Upper lobe of right lung (tissue), 1 donor: ENCODE measurements at regions not wholly inside any gene's neighbourhood (a gene's known extent, or its start where the extent isn't known, plus 50 kb on each side); places are given as distances from the start of the nearest gene placed in this dataset.
"Not testable (repeated sequence)": the region's sequence is repeated elsewhere in the genome, so short reads cannot be mapped to it uniquely, and the experiment has no call there.

Experiments used
- ATAC-seq: fragments of 200-7000 bp; cut with Tn5 transposase; one replicate; pipeline ENCODE4 v1.9.1; 2020; ENCODE audit warnings: mild to moderate bottlenecking, moderate library complexity
- DNase-seq: peaks from one replicate; pipeline ENCODE4 v3.0.0-alpha.2; 2020
- H3K27ac ChIP-seq: fragments of 200-600 bp; one replicate; pipeline ENCODE4 v1.8.0; 2022
- H3K27me3 ChIP-seq: fragments of 200-600 bp; one replicate; pipeline ENCODE4 v1.8.0; 2022; ENCODE audit warnings: mild to moderate bottlenecking
- H3K36me3 ChIP-seq: fragments of 200-600 bp; one replicate; pipeline ENCODE4 v1.8.0; 2022
- H3K4me1 ChIP-seq: fragments of 200-600 bp; one replicate; pipeline ENCODE4 v1.8.0; 2022
- H3K4me3 ChIP-seq: fragments of 200-600 bp; one replicate; pipeline ENCODE4 v1.8.0; 2022; ENCODE audit warnings: mild to moderate bottlenecking
- H3K9me3 ChIP-seq: fragments of 200-600 bp; one replicate; pipeline ENCODE4 v1.8.0; 2022
- CTCF ChIP-seq: fragments of 200-600 bp; IDR thresholded peaks from one replicate; pipeline ENCODE4 v1.8.0; 2022; ENCODE audit warnings: antibody characterized with exemption
- intact Hi-C: fragments of 100-400 bp; cut with DNase I; formaldehyde crosslinking; loops from one replicate; pipeline ENCODE4 v1.11.0; 2022
- donor health status: DM: no; HTN: yes; CAD: no; lungs with severe emphysema.

- TF ChIP-seq CTCF, result no peak
- H3K36me3 ChIP-seq, result no peaks in the 10 kb centered on the region
- ATAC-seq, result no peak
- no peaks in the 10 kb centered on the region for H3K4me1 ChIP-seq
- no peak overlapping the region for H3K4me3 ChIP-seq
- intact Hi-C loops, result no loop called here
- H3K27me3 ChIP-seq, result no peaks in the 10 kb centered on the region
- DNase-seq, result no peak
- no peaks in the 10 kb centered on the region for H3K9me3 ChIP-seq
- no peak overlapping the region for H3K27ac ChIP-seq
Observed at GRCh38 chrX:77200663-77201062, 246.5 kb upstream of the FGF16 start.

GRCh38 chrX:77223046-77223445 lies 224.1 kb upstream of the FGF16 start:
- ATAC-seq (no peak), DNase-seq (no peak)
- Histone ChIP-seq H3K9me3 (no peaks in the 10 kb centered on the region), H3K36me3 (no peaks in the 10 kb centered on the region), H3K27me3 (no peaks in the 10 kb centered on the region), H3K4me3 (no peak overlapping the region), H3K27ac (no peak overlapping the region), H3K4me1 (no peaks in the 10 kb centered on the region)
- intact Hi-C loops, result no loop called here
- no peak for TF ChIP-seq CTCF

- no peak for ATAC-seq
Observed at GRCh38 chrX:77264490-77264889, 182.7 kb upstream of the FGF16 start.

GRCh38 chrX:77275392-77275791 lies 171.8 kb upstream of the FGF16 start:
- no peak overlapping the region for H3K4me3 ChIP-seq
- intact Hi-C loops, result no loop called here
- no peaks in the 10 kb centered on the region for H3K36me3 ChIP-seq
- H3K9me3 ChIP-seq, result no peaks in the 10 kb centered on the region
- no peaks in the 10 kb centered on the region for H3K27me3 ChIP-seq
- no peak for TF ChIP-seq CTCF
- H3K4me1 ChIP-seq, result no peaks in the 10 kb centered on the region
- DNase-seq (no peak), ATAC-seq (no peak)
- no peak overlapping the region for H3K27ac ChIP-seq

More at GRCh38 chrX:77264490-77264889, 182.7 kb upstream of the FGF16 start:
- Histone ChIP-seq H3K27ac (no peak overlapping the region), H3K4me1 (no peaks in the 10 kb centered on the region), H3K36me3 (no peaks in the 10 kb centered on the region), H3K27me3 (no peaks in the 10 kb centered on the region), H3K9me3 (no peaks in the 10 kb centered on the region), H3K4me3 (no peak overlapping the region)
- no peak for TF ChIP-seq CTCF
- DNase-seq, result no peak
- intact Hi-C loops, result no loop called here

GRCh38 chrX:77276742-77277141 lies 170.4 kb upstream of the FGF16 start:
- no peak for TF ChIP-seq CTCF
- H3K9me3 ChIP-seq, result no peaks in the 10 kb centered on the region
- no peak overlapping the region for H3K27ac ChIP-seq
- H3K36me3 ChIP-seq, result no peaks in the 10 kb centered on the region
- DNase-seq, result no peak
- intact Hi-C loops, result no loop called here
- H3K27me3 ChIP-seq, result no peaks in the 10 kb centered on the region
- ATAC-seq, result no peak
- H3K4me1 ChIP-seq, result no peaks in the 10 kb centered on the region
- H3K4me3 ChIP-seq, result no peak overlapping the region

- intact Hi-C loops, result no loop called here
- Histone ChIP-seq H3K36me3 (no peaks in the 10 kb centered on the region), H3K27me3 (no peaks in the 10 kb centered on the region), H3K4me3 (no peak overlapping the region), H3K9me3 (no peaks in the 10 kb centered on the region), H3K4me1 (no peaks in the 10 kb centered on the region), H3K27ac (no peak overlapping the region)
- DNase-seq (no peak), ATAC-seq (no peak)
- TF ChIP-seq CTCF, result no peak
Observed at GRCh38 chrX:77277911-77278310, 169.3 kb upstream of the FGF16 start.

GRCh38 chrX:77279373-77279772 lies 167.8 kb upstream of the FGF16 start:
- H3K9me3 ChIP-seq, H3K4me3 ChIP-seq, H3K27me3 ChIP-seq, DNase-seq, ATAC-seq, intact Hi-C loops, H3K4me1 ChIP-seq, H3K27ac ChIP-seq, H3K36me3 ChIP-seq: not testable (repeated sequence)
